Gastrocnemius medialis (tissue), 4 donors: ENCODE measurements at regions not wholly inside any gene's neighbourhood (a gene's known extent, or its start where the extent isn't known, plus 50 kb on each side); places are given as distances from the start of the nearest gene placed in this dataset.

Experiments
- CTCF ChIP-seq, 5 experiments: fragments of 450-650 bp in 3 of 5; fragments of 200-600 bp in 2 of 5; sonication (generic) in 2 of 5; IDR thresholded peaks in 4 of 5; conservative IDR thresholded peaks in 1 of 5; 1 replicate in 4 of 5; 2 replicates in 1 of 5; pipeline ENCODE4 v1.5.1; 2016 to 2019; ENCODE audit warnings: antibody characterized with exemption in 5 of 5, mild to moderate bottlenecking in 3 of 5, moderate library complexity in 3 of 5
- POLR2A ChIP-seq, 2 donors: fragments of 450-650 bp; IDR thresholded peaks; one replicate each; pipeline ENCODE4 v1.6.1; 2017; ENCODE audit warnings: antibody characterized with exemption in 2 of 2, mild to moderate bottlenecking in 2 of 2, moderate library complexity in 2 of 2

GRCh38 chr20:11844691-11845090 is 73.0 kb upstream of the BTBD3 start:
- TF ChIP-seq POLR2A (IDR thresholded peaks at IDR 0.05) (no peak), CTCF (IDR thresholded peaks at IDR 0.05 in 4 of 5, conservative IDR thresholded peaks at IDR 0.05 in 1 of 5) (no peak)
